CD4-positive, alpha-beta T cell (primary cell): ENCODE measurements at regions not wholly inside any gene's neighbourhood (a gene's known extent, or its start where the extent isn't known, plus 50 kb on each side); places are given as distances from the start of the nearest gene placed in this dataset.

Experiments used
- ATAC-seq: fragments of 200-7000 bp; cut with Tn5 transposase; one replicate; pipeline ENCODE4 v1.10.0; 2022; ENCODE audit warnings: mild to moderate bottlenecking; ENCODE audit not compliant: poor library complexity
- CTCF ChIA-PET: fragments of 350-600 bp; sonication (Branson Sonifier 250); formaldehyde crosslinking; loops from one replicate; lab custom pipeline; 2021; ENCODE audit warnings: antibody characterized with exemption, inconsistent platforms; lab: Charles Lee
- POLR2A ChIA-PET: fragments of 350-600 bp; sonication (Branson Sonifier 250); formaldehyde crosslinking; loops from one replicate; lab custom pipeline; 2021; ENCODE audit warnings: antibody characterized with exemption, inconsistent platforms; lab: Charles Lee
- DNase-seq, 14 experiments: peaks; one replicate each; pipeline ENCODE4 v3.0.0-alpha.2; 2013 to 2020; ENCODE audit warnings: mixed read lengths in 2 of 14
- H3K27ac ChIP-seq, 2 donors: one replicate each; pipeline versions ENCODE4 v1.5.1 to v1.7.0; 2013; ENCODE audit warnings: low read length in 2 of 2, low read depth in 1 of 2, mild to moderate bottlenecking in 1 of 2
- H3K27me3 ChIP-seq, 2 experiments: 1 replicate in 1 of 2; 2 replicates in 1 of 2; pipeline versions ENCODE4 v1.6.1 to v1.7.0; 2013; ENCODE audit warnings: low read length in 2 of 2, control low read depth in 1 of 2, mild to moderate bottlenecking in 1 of 2, moderate library complexity in 1 of 2; ENCODE audit not compliant: insufficient read depth in 2 of 2, control insufficient read depth in 1 of 2
- H3K36me3 ChIP-seq: one replicate; pipeline ENCODE4 v1.6.1; 2013; ENCODE audit warnings: low read length, control low read depth; ENCODE audit not compliant: insufficient read depth
- H3K4me1 ChIP-seq: one replicate; pipeline ENCODE4 v1.6.1; 2013; ENCODE audit warnings: low read length, control low read depth; ENCODE audit not compliant: insufficient read depth
- H3K4me3 ChIP-seq: one replicate; pipeline ENCODE4 v1.5.1; 2013; ENCODE audit warnings: mild to moderate bottlenecking, low read length, moderate library complexity
- H3K9me3 ChIP-seq, 2 experiments: 1 replicate in 1 of 2; 2 replicates in 1 of 2; pipeline versions ENCODE4 v1.6.1 to v1.7.0; 2013; ENCODE audit warnings: low read length in 2 of 2, mild to moderate bottlenecking in 2 of 2, control low read depth in 1 of 2, moderate library complexity in 1 of 2; ENCODE audit not compliant: control insufficient read depth in 1 of 2, insufficient read depth in 1 of 2
- H3K27ac Mint-ChIP-seq: one replicate; pipeline ENCODE4 v1.8.0; 2020; ENCODE audit warnings: mixed read lengths
- H3K27me3 Mint-ChIP-seq: one replicate; pipeline ENCODE4 v1.8.0; 2021; ENCODE audit warnings: mixed read lengths
- H3K36me3 Mint-ChIP-seq: one replicate; pipeline ENCODE4 v1.8.0; 2021; ENCODE audit warnings: low read depth, mixed read lengths
- H3K4me1 Mint-ChIP-seq: one replicate; pipeline ENCODE4 v1.8.0; 2021; ENCODE audit warnings: low read depth, mixed read lengths
- H3K4me3 Mint-ChIP-seq: one replicate; pipeline ENCODE4 v1.8.0; 2020; ENCODE audit warnings: mild to moderate bottlenecking, mixed read lengths
- H3K9me3 Mint-ChIP-seq: one replicate; pipeline ENCODE4 v1.8.0; 2020; ENCODE audit warnings: mixed read lengths
- CTCF ChIP-seq: fragments of 200-600 bp; IDR thresholded peaks from one replicate; pipeline ENCODE4 v1.8.0; 2022; ENCODE audit warnings: antibody characterized with exemption, mild to moderate bottlenecking
- intact Hi-C, 2 experiments: fragments of 100-400 bp; cut with DNase I in 1 of 2; cut with micrococcal nuclease in 1 of 2; formaldehyde crosslinking; loops; one replicate each; pipeline versions ENCODE4 v1.15.1 to v1.9.0; 2023 to 2025; cut with DNase I, micrococcal nuclease

GRCh38 chr7:153245809-153246208, 486.3 kb downstream of the ACTR3B start:
- H3K4me1 Mint-ChIP-seq = no peaks in the 10 kb centered on the region
- H3K27ac Mint-ChIP-seq = no peak overlapping the region
- no peaks in the 10 kb centered on the region for H3K36me3 Mint-ChIP-seq
- Histone ChIP-seq H3K27ac (no peak overlapping the region), H3K4me1 (no peaks in the 10 kb centered on the region), H3K9me3 (peaks cover 0 to 4% of the 10 kb centered on the region in 2 experiments), H3K27me3 (no peaks in the 10 kb centered on the region), H3K4me3 (no peak overlapping the region), H3K36me3 (no peaks in the 10 kb centered on the region)
- H3K4me3 Mint-ChIP-seq = no peak overlapping the region
- ATAC-seq (no peak), DNase-seq (no peak)
- no peak for TF ChIP-seq CTCF
- H3K9me3 Mint-ChIP-seq = no peaks in the 10 kb centered on the region
- POLR2A ChIA-PET = no interaction called here
- intact Hi-C loops = no loop called here
- no peaks in the 10 kb centered on the region for H3K27me3 Mint-ChIP-seq
- CTCF ChIA-PET = no interaction called here

DNA sequence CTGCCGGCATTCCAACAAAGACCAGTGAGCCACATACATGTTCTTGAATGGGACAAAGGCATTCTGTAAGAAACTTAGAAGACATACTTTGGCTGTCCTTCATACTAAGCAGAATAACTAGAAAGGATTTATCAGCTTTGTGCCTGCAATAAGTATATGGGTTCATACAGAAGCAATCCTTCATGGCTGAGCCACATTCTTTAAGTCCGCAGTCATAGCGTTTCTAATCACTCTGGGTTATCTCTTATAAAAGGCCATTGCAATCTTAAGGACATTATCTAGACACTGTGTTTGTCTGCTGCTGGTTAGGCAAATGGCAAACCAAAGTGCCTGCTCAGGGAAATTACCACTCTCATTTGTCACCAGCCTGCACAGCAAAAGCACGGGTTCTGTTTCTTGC, 488.4 kb downstream of the ACTR3B start:
- H3K36me3 ChIP-seq = no peaks in the 10 kb centered on the region
- no peaks in the 10 kb centered on the region for H3K36me3 Mint-ChIP-seq
- H3K4me1 ChIP-seq = no peaks in the 10 kb centered on the region
- ChIA-PET CTCF (no interaction called here), POLR2A (no interaction called here)
- no peak overlapping the region for H3K27ac Mint-ChIP-seq
- peaks cover 0 to 8% of the 10 kb centered on the region in 2 experiments for H3K9me3 ChIP-seq
- no peak overlapping the region for H3K27ac ChIP-seq
- peaks cover 2% of the 10 kb centered on the region for H3K9me3 Mint-ChIP-seq
- intact Hi-C loops = no loop called here
- H3K27me3 ChIP-seq = no peaks in the 10 kb centered on the region
- H3K4me1 Mint-ChIP-seq = no peaks in the 10 kb centered on the region
- H3K4me3 ChIP-seq = no peak overlapping the region
- no peak overlapping the region for H3K4me3 Mint-ChIP-seq
- DNase-seq (no peak), ATAC-seq (no peak)
- no peak for TF ChIP-seq CTCF
- H3K27me3 Mint-ChIP-seq = no peaks in the 10 kb centered on the region

DNA sequence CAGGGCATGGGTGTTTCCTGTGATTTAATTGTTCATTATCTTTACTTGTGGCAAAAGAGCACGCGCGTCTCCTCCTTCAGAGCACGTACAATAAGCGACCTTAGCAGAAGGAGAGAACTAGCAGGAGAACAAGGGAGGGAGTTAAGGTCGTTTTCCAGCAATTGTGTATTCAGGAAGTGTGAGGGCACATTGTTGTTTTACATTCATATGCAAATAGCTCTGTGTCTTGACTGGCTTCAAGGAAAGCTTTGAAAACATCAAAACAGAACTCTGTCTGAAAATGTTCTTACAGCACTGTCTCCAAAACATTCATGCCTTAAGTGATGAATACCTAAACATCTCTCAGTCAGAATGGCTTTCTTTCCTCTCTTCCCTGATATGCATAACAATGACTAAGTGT, 499.1 kb downstream of the ACTR3B start:
- no peaks in the 10 kb centered on the region for H3K27me3 Mint-ChIP-seq
- Histone ChIP-seq H3K27me3 (no peaks in the 10 kb centered on the region), H3K4me1 (no peaks in the 10 kb centered on the region), H3K27ac (no peak overlapping the region), H3K9me3 (peaks cover 0 to 5% of the 10 kb centered on the region in 2 experiments), H3K36me3 (no peaks in the 10 kb centered on the region), H3K4me3 (no peak overlapping the region)
- H3K4me1 Mint-ChIP-seq = no peaks in the 10 kb centered on the region
- CTCF ChIA-PET = no interaction called here
- no peaks in the 10 kb centered on the region for H3K9me3 Mint-ChIP-seq
- H3K4me3 Mint-ChIP-seq = no peak overlapping the region
- intact Hi-C loops = no loop called here
- H3K36me3 Mint-ChIP-seq = no peaks in the 10 kb centered on the region
- POLR2A ChIA-PET = no interaction called here
- ATAC-seq (no peak), DNase-seq (no peak)
- TF ChIP-seq CTCF = no peak
- H3K27ac Mint-ChIP-seq = no peak overlapping the region
